Mesenchymal stem cell (in vitro differentiated cells and primary cell): ENCODE measurements at regions not wholly inside any gene's neighbourhood (a gene's known extent, or its start where the extent isn't known, plus 50 kb on each side); places are given as distances from the start of the nearest gene placed in this dataset.

Source experiments
- DNase-seq: peaks from one replicate; pipeline ENCODE4 v3.0.0-alpha.2; 2013
- H2AFZ ChIP-seq: one replicate; pipeline ENCODE4 v1.6.1; 2013; ENCODE audit warnings: low read depth, mild to moderate bottlenecking, control low read depth, inconsistent platforms, low read length, moderate library complexity
- H2AK5ac ChIP-seq: 2 replicates; pipeline ENCODE4 v1.6.1; 2013; ENCODE audit warnings: low read length, moderate library complexity, mild to moderate bottlenecking, inconsistent platforms; ENCODE audit not compliant: severe bottlenecking
- H2BK120ac ChIP-seq: one replicate; pipeline ENCODE4 v1.6.1; 2013; ENCODE audit warnings: low read depth, mild to moderate bottlenecking, inconsistent platforms, low read length, moderate library complexity
- H2BK12ac ChIP-seq, 2 experiments: one replicate each; pipeline ENCODE4 v1.6.1; 2013; ENCODE audit warnings: inconsistent platforms in 2 of 2, low read length in 2 of 2, mild to moderate bottlenecking in 2 of 2, moderate library complexity in 2 of 2, control low read depth in 1 of 2
- H2BK15ac ChIP-seq: one replicate; pipeline ENCODE4 v1.6.1; 2013; ENCODE audit warnings: mild to moderate bottlenecking, low read depth, inconsistent platforms; ENCODE audit not compliant: poor library complexity, severe bottlenecking
- H2BK5ac ChIP-seq: 2 replicates; pipeline ENCODE4 v1.6.1; 2013; ENCODE audit warnings: low read depth, mild to moderate bottlenecking, low read length, control low read depth, inconsistent platforms; ENCODE audit not compliant: poor library complexity, severe bottlenecking
- H3K14ac ChIP-seq, 2 experiments: one replicate each; pipeline ENCODE4 v1.6.1; 2013; ENCODE audit warnings: inconsistent platforms in 2 of 2, low read length in 2 of 2, control low read depth in 1 of 2, mild to moderate bottlenecking in 1 of 2, moderate library complexity in 1 of 2
- H3K18ac ChIP-seq, 2 experiments: one replicate each; pipeline ENCODE4 v1.6.1; 2013; ENCODE audit warnings: inconsistent platforms in 2 of 2, low read length in 2 of 2, control low read depth in 1 of 2, low read depth in 1 of 2, mild to moderate bottlenecking in 1 of 2
- H3K23ac ChIP-seq, 2 experiments: one replicate each; pipeline ENCODE4 v1.6.1; 2013; ENCODE audit warnings: inconsistent platforms in 2 of 2, low read length in 2 of 2, mild to moderate bottlenecking in 2 of 2, moderate library complexity in 2 of 2, control low read depth in 1 of 2
- H3K27ac ChIP-seq: 2 replicates; pipeline ENCODE4 v1.5.1; 2013; ENCODE audit warnings: mild to moderate bottlenecking, moderate library complexity, low read length, control low read depth, inconsistent platforms; ENCODE audit not compliant: poor library complexity, severe bottlenecking
- H3K27me3 ChIP-seq, 2 experiments: 2 replicates each; pipeline versions ENCODE4 v1.6.1 to v1.7.0; 2013; ENCODE audit warnings: low read length in 2 of 2, mild to moderate bottlenecking in 2 of 2, moderate library complexity in 2 of 2, control low read depth in 1 of 2, inconsistent platforms in 1 of 2; ENCODE audit not compliant: control insufficient read depth in 1 of 2, insufficient read depth in 1 of 2
- H3K36me3 ChIP-seq, 2 experiments: 2 replicates each; pipeline versions ENCODE4 v1.6.1 to v1.7.0; 2013; ENCODE audit warnings: low read length in 2 of 2, control low read depth in 1 of 2, inconsistent platforms in 1 of 2, low read depth in 1 of 2, mild to moderate bottlenecking in 1 of 2; ENCODE audit not compliant: insufficient read depth in 2 of 2, control insufficient read depth in 1 of 2
- H3K4ac ChIP-seq, 2 experiments: one replicate each; pipeline ENCODE4 v1.6.1; 2013; ENCODE audit warnings: inconsistent platforms in 2 of 2, low read length in 2 of 2, mild to moderate bottlenecking in 2 of 2, moderate library complexity in 2 of 2, control low read depth in 1 of 2, low read depth in 1 of 2
- H3K4me1 ChIP-seq: 2 replicates; pipeline ENCODE4 v1.6.1; 2013; ENCODE audit warnings: low read depth, low read length, control low read depth; ENCODE audit not compliant: control insufficient read depth, insufficient read depth
- H3K4me2 ChIP-seq: 2 replicates; pipeline ENCODE4 v1.6.1; 2013; ENCODE audit warnings: low read length, mild to moderate bottlenecking, inconsistent platforms; ENCODE audit not compliant: poor library complexity, severe bottlenecking
- H3K4me3 ChIP-seq, 2 experiments: 2 replicates each; pipeline versions ENCODE4 v1.5.1 to v1.7.0; 2013; ENCODE audit warnings: low read length in 2 of 2, mild to moderate bottlenecking in 2 of 2, control low read depth in 1 of 2, low read depth in 1 of 2; ENCODE audit not compliant: insufficient read depth in 1 of 2
- H3K79me1 ChIP-seq: replicated peaks from 2 replicates; pipeline ENCODE4 v1.6.1; 2013; ENCODE audit warnings: mild to moderate bottlenecking, control low read depth, low read length, inconsistent platforms; ENCODE audit not compliant: poor library complexity, severe bottlenecking
- H3K9ac ChIP-seq: 2 replicates; pipeline ENCODE4 v1.7.0; 2013; ENCODE audit warnings: mild to moderate bottlenecking, low read length, moderate library complexity
- H3K9me3 ChIP-seq: 2 replicates; pipeline ENCODE4 v1.7.0; 2013; ENCODE audit warnings: mild to moderate bottlenecking, low read length; ENCODE audit not compliant: control insufficient read depth
- H4K8ac ChIP-seq: one replicate; pipeline ENCODE4 v1.6.1; 2013; ENCODE audit warnings: inconsistent platforms, mild to moderate bottlenecking, low read length, moderate library complexity
- H4K91ac ChIP-seq: one replicate; pipeline ENCODE4 v1.6.1; 2013; ENCODE audit warnings: mild to moderate bottlenecking, low read length, inconsistent platforms
- WGBS: methylation state at CpG from one replicate; pipeline ENCODE4 v1.1.7; 2013; ENCODE audit warnings: mixed read lengths; 5-methylcytosine and 5-hydroxymethylcytosine counted together

GRCh38 chr9:95757439-95757838 lies 118.1 kb upstream of the ERCC6L2 start:
- H3K4me3 ChIP-seq: no peak overlapping the region
- H3K79me1 ChIP-seq: no peaks in the 10 kb centered on the region
- WGBS: 93% methylated on average over 6 of the region's 6 CpGs
- no peak overlapping the region for H2BK15ac ChIP-seq
- no peak overlapping the region for H4K91ac ChIP-seq
- H2AFZ ChIP-seq: no peak overlapping the region
- H3K9ac ChIP-seq: no peak overlapping the region
- H4K8ac ChIP-seq: no peak overlapping the region
- peak overlapping the region in 1 of 2 experiments; percentile 18 for H3K18ac ChIP-seq
- H2BK5ac ChIP-seq: no peak overlapping the region
- H3K14ac ChIP-seq: no peak overlapping the region
- H2AK5ac ChIP-seq: no peak overlapping the region
- peaks cover 4% of the 10 kb centered on the region for H3K4me1 ChIP-seq
- peaks cover 11 to 15% of the 10 kb centered on the region in 2 experiments for H3K27me3 ChIP-seq
- no peak overlapping the region for H2BK12ac ChIP-seq
- H3K36me3 ChIP-seq: no peaks in the 10 kb centered on the region
- H3K27ac ChIP-seq: no peak overlapping the region
- no peak overlapping the region for H3K4me2 ChIP-seq
- H3K9me3 ChIP-seq: no peaks in the 10 kb centered on the region
- H2BK120ac ChIP-seq: no peak overlapping the region
- H3K4ac ChIP-seq: no peak overlapping the region
- no peak overlapping the region for H3K23ac ChIP-seq
- DNase-seq: no peak

GRCh38 chr9:95756986-95757385 lies 118.5 kb upstream of the ERCC6L2 start:
- Histone ChIP-seq H3K4me3 (no peak overlapping the region), H2BK5ac (no peak overlapping the region), H2AFZ (no peak overlapping the region), H3K4me2 (no peak overlapping the region), H3K79me1 (no peaks in the 10 kb centered on the region), H3K27me3 (peaks cover 14 to 17% of the 10 kb centered on the region in 2 experiments), H2BK120ac (no peak overlapping the region), H3K27ac (no peak overlapping the region), H3K36me3 (no peaks in the 10 kb centered on the region), H3K18ac (no peak overlapping the region), H4K8ac (no peak overlapping the region), H3K23ac (no peak overlapping the region), H3K4me1 (peaks cover 7% of the 10 kb centered on the region), H3K9ac (peak overlapping the region; percentile 49), H4K91ac (no peak overlapping the region), H2AK5ac (no peak overlapping the region), H2BK12ac (no peak overlapping the region), H2BK15ac (no peak overlapping the region), H3K14ac (no peak overlapping the region), H3K9me3 (no peaks in the 10 kb centered on the region), H3K4ac (no peak overlapping the region)
- peak; percentile 31 for DNase-seq
- WGBS: 78% methylated on average over 4 of the region's 4 CpGs

- 98% methylated on average over 3 of the region's 3 CpGs for WGBS
- H4K8ac ChIP-seq: no peak overlapping the region
- no peaks in the 10 kb centered on the region for H3K79me1 ChIP-seq
- no peak overlapping the region for H2AK5ac ChIP-seq
- H3K4me1 ChIP-seq: peaks cover 10% of the 10 kb centered on the region
- H3K27me3 ChIP-seq: peaks cover 18 to 20% of the 10 kb centered on the region in 2 experiments
- H4K91ac ChIP-seq: no peak overlapping the region
- H3K4me2 ChIP-seq: no peak overlapping the region
- no peak overlapping the region for H2BK15ac ChIP-seq
- no peak overlapping the region for H3K23ac ChIP-seq
- no peak overlapping the region for H3K14ac ChIP-seq
- H3K9ac ChIP-seq: no peak overlapping the region
- H2BK5ac ChIP-seq: no peak overlapping the region
- no peak overlapping the region for H3K18ac ChIP-seq
- no peak overlapping the region for H2BK120ac ChIP-seq
- no peak overlapping the region for H3K4me3 ChIP-seq
- H3K36me3 ChIP-seq: no peaks in the 10 kb centered on the region
- no peak overlapping the region for H3K4ac ChIP-seq
- H3K9me3 ChIP-seq: no peaks in the 10 kb centered on the region
- no peak overlapping the region for H2AFZ ChIP-seq
- H3K27ac ChIP-seq: no peak overlapping the region
- no peak for DNase-seq
- H2BK12ac ChIP-seq: no peak overlapping the region
Measured at GRCh38 chr9:95756101-95756500, 119.4 kb upstream of the ERCC6L2 start.

- WGBS: 93% methylated on average over 3 of the region's 3 CpGs
- Histone ChIP-seq H3K18ac (no peak overlapping the region), H3K4me3 (no peak overlapping the region), H3K36me3 (no peaks in the 10 kb centered on the region), H3K4me2 (no peak overlapping the region), H2BK12ac (no peak overlapping the region), H3K23ac (no peak overlapping the region), H4K91ac (no peak overlapping the region), H2AK5ac (no peak overlapping the region), H3K14ac (no peak overlapping the region), H3K9ac (no peak overlapping the region), H2AFZ (no peak overlapping the region), H2BK15ac (no peak overlapping the region), H3K27me3 (peaks cover 22 to 24% of the 10 kb centered on the region in 2 experiments), H2BK120ac (no peak overlapping the region), H2BK5ac (no peak overlapping the region), H3K9me3 (no peaks in the 10 kb centered on the region), H3K27ac (no peak overlapping the region), H4K8ac (no peak overlapping the region), H3K4me1 (peaks cover 10% of the 10 kb centered on the region), H3K79me1 (no peaks in the 10 kb centered on the region), H3K4ac (no peak overlapping the region)
- no peak for DNase-seq
Measured at GRCh38 chr9:95755421-95755730, 120.1 kb upstream of the ERCC6L2 start.
